HCT116 (cell line): ENCODE measurements at regions not wholly inside any gene's neighbourhood (a gene's known extent, or its start where the extent isn't known, plus 50 kb on each side); places are given as distances from the start of the nearest gene placed in this dataset.
"Not testable (repeated sequence)": the region's sequence is repeated elsewhere in the genome, so short reads cannot be mapped to it uniquely, and the experiment has no call there.

Experiments used
- ATAC-seq: fragments of 200-7000 bp; cut with Tn5 transposase; 2 replicates; pipeline ENCODE4 v1.9.1; 2020; ENCODE audit warnings: mild to moderate bottlenecking, moderate library complexity
- BruUV-seq: library from RNA; stranded (reverse); fragments of 400-500 nt; replicated peaks from 2 replicates; lab custom pipeline; 2021; lab: Mats Ljungman, UMichigan
- CTCF ChIA-PET: fragments of 300-600 bp; sonication (Branson Sonifier 250); formaldehyde crosslinking; loops from one replicate; lab custom pipeline; 2021; ENCODE audit warnings: antibody characterized with exemption; lab: Charles Lee
- POLR2A ChIA-PET: fragments of 300-600, 350-600 bp; sonication (Branson Sonifier 250); formaldehyde crosslinking; loops from one replicate; lab custom pipeline; 2021; ENCODE audit warnings: antibody characterized with exemption; lab: Charles Lee
- RAD21 ChIA-PET, 2 experiments: fragments of 300-600 bp; sonication (Branson Sonifier 250); formaldehyde crosslinking; loops; one replicate each; lab custom pipeline; 2023; ENCODE audit warnings: low total read pairs in 2 of 2; ENCODE audit not compliant: uncharacterized antibody in 2 of 2, unreplicated experiment in 2 of 2, low non-redundant PET in 1 of 2; lab: Charles Lee
- DNase-seq: peaks from one replicate; pipeline ENCODE4 v3.0.0-alpha.2; 2010; ENCODE audit warnings: low read depth, low spot score
- H2AFZ ChIP-seq: fragments of 200-600 bp; shearing (Covaris generic), sonication (generic); 2 replicates; pipeline ENCODE4 v1.6.1; 2017; ENCODE audit warnings: low read depth, mixed run types, mixed read lengths, antibody characterized with exemption, low read length; ENCODE audit not compliant: poor library complexity, severe bottlenecking
- H3K27ac ChIP-seq: 2 replicates; pipeline ENCODE4 v1.5.1; 2012; ENCODE audit warnings: low read depth, low read length
- H3K27me3 ChIP-seq: fragments of 200-600 bp; sonication (generic); 2 replicates; pipeline ENCODE4 v1.6.1; 2016; ENCODE audit warnings: mixed run types, low read length, mixed read lengths; ENCODE audit not compliant: insufficient read depth
- H3K36me3 ChIP-seq, 2 experiments: fragments of 200-500 bp in 1 of 2; fragments of 200-600 bp in 1 of 2; sonication (Bioruptor generic) in 1 of 2; sonication (generic) in 1 of 2; 2 replicates each; pipeline versions ENCODE4 v1.5.1 to v1.6.1; 2014 to 2016; ENCODE audit warnings: low read length in 2 of 2, inconsistent platforms in 1 of 2, mixed read lengths in 1 of 2, mixed run types in 1 of 2; ENCODE audit not compliant: insufficient read depth in 2 of 2, control insufficient read depth in 1 of 2
- H3K4me1 ChIP-seq, 2 experiments: fragments of 200-600 bp in 1 of 2; sonication (generic) in 1 of 2; 2 replicates each; pipeline versions ENCODE4 v1.5.1 to v1.6.1; 2012 to 2017; ENCODE audit warnings: low read length in 2 of 2, inconsistent platforms in 1 of 2, mild to moderate bottlenecking in 1 of 2, mixed read lengths in 1 of 2, mixed run types in 1 of 2, moderate library complexity in 1 of 2; ENCODE audit not compliant: insufficient read depth in 2 of 2, control insufficient read depth in 1 of 2
- H3K4me2 ChIP-seq: fragments of 200-600 bp; sonication (generic); 2 replicates; pipeline ENCODE4 v1.6.1; 2017; ENCODE audit warnings: mixed run types, low read length, mixed read lengths
- H3K4me3 ChIP-seq, 2 experiments: fragments of 200-600 bp in 1 of 2; sonication (generic) in 1 of 2; replicated peaks in 1 of 2; 2 replicates each; pipeline ENCODE4 v1.5.1; 2011 to 2016; ENCODE audit warnings: low read length in 2 of 2, control low read depth in 1 of 2, low read depth in 1 of 2, mild to moderate bottlenecking in 1 of 2, mixed read lengths in 1 of 2, mixed run types in 1 of 2
- H3K79me2 ChIP-seq: fragments of 200-600 bp; sonication (generic); 2 replicates; pipeline ENCODE4 v1.6.1; 2017; ENCODE audit warnings: mild to moderate bottlenecking, mixed run types, low read length, moderate library complexity, mixed read lengths; ENCODE audit not compliant: insufficient read depth
- H3K9ac ChIP-seq: fragments of 200-600 bp; sonication (generic); 2 replicates; pipeline ENCODE4 v1.6.1; 2016; ENCODE audit warnings: low read length, mixed read lengths
- H3K9me2 ChIP-seq: fragments of 200-600 bp; sonication (generic), shearing (Covaris generic); 2 replicates; pipeline ENCODE4 v1.6.1; 2017; ENCODE audit warnings: mixed run types, mild to moderate bottlenecking, moderate library complexity; ENCODE audit not compliant: insufficient read depth
- H3K9me3 ChIP-seq, 2 experiments: fragments of 200-500 bp in 1 of 2; fragments of 200-600 bp in 1 of 2; sonication (Bioruptor generic) in 1 of 2; sonication (generic) in 1 of 2; 2 replicates each; pipeline ENCODE4 v1.6.1; 2014 to 2017; ENCODE audit warnings: low read length in 2 of 2, mixed read lengths in 2 of 2, inconsistent platforms in 1 of 2, low read depth in 1 of 2, mild to moderate bottlenecking in 1 of 2, mixed run types in 1 of 2, moderate library complexity in 1 of 2; ENCODE audit not compliant: control insufficient read depth in 1 of 2, insufficient read depth in 1 of 2
- H4K20me1 ChIP-seq: fragments of 200-600 bp; sonication (generic), shearing (Covaris generic); 2 replicates; pipeline ENCODE4 v1.6.1; 2017; ENCODE audit warnings: mixed run types, mild to moderate bottlenecking, moderate library complexity; ENCODE audit not compliant: insufficient read depth
- ATF3 ChIP-seq: IDR thresholded peaks from 2 replicates; pipeline ENCODE4 v1.6.1; 2012
- CBX3 ChIP-seq: IDR thresholded peaks from 2 replicates; pipeline ENCODE4 v1.6.1; 2012; ENCODE audit warnings: low read depth
- CEBPB ChIP-seq: IDR thresholded peaks from 2 replicates; pipeline ENCODE4 v1.6.1; 2012; ENCODE audit warnings: low read depth
- CTCF ChIP-seq, 3 experiments: fragments of 200-600 bp in 1 of 3; sonication (generic) in 1 of 3; IDR thresholded peaks in 2 of 3; conservative IDR thresholded peaks in 1 of 3; 2 replicates each; pipeline ENCODE4 v1.5.1; 2012 to 2017; ENCODE audit warnings: low read depth in 2 of 3, low read length in 2 of 3, antibody characterized with exemption in 1 of 3, borderline replicate concordance in 1 of 3, control low read depth in 1 of 3, mild to moderate bottlenecking in 1 of 3, mixed read lengths in 1 of 3, mixed run types in 1 of 3, moderate library complexity in 1 of 3; ENCODE audit not compliant: insufficient read depth in 1 of 3
- EGR1 ChIP-seq: IDR thresholded peaks from 2 replicates; pipeline ENCODE4 v1.6.1; 2012; ENCODE audit warnings: low read depth
- ELF1 ChIP-seq: IDR thresholded peaks from 2 replicates; pipeline ENCODE4 v1.6.1; 2012; ENCODE audit warnings: low read depth, borderline replicate concordance
- EZH2 ChIP-seq: fragments of 200-600 bp; sonication (generic); IDR thresholded peaks from 2 replicates; pipeline ENCODE4 v1.6.1; 2017; ENCODE audit warnings: antibody characterized with exemption, mixed run types
- EZH2phosphoT487 ChIP-seq: fragments of 200-600 bp; IDR thresholded peaks from 2 replicates; pipeline ENCODE4 v1.6.1; 2018; ENCODE audit warnings: antibody characterized with exemption, borderline replicate concordance
- JUND ChIP-seq: IDR thresholded peaks from 2 replicates; pipeline ENCODE4 v1.6.1; 2012
- MAX ChIP-seq: IDR thresholded peaks from 2 replicates; pipeline ENCODE4 v1.6.1; 2012
- POLR2A ChIP-seq: IDR thresholded peaks from 2 replicates; pipeline ENCODE4 v1.7.0; 2011; ENCODE audit warnings: borderline replicate concordance; ENCODE audit not compliant: insufficient read depth, insufficient read length; ENCODE audit errors: extremely low read depth
- POLR2AphosphoS5 ChIP-seq: IDR thresholded peaks from 2 replicates; pipeline ENCODE4 v1.6.1; 2011; ENCODE audit warnings: mild to moderate bottlenecking, low read depth, low read length, moderate library complexity
- RAD21 ChIP-seq: IDR thresholded peaks from 2 replicates; pipeline ENCODE4 v1.6.1; 2012; ENCODE audit warnings: low read depth, mild to moderate bottlenecking
- REST ChIP-seq: IDR thresholded peaks from 2 replicates; pipeline ENCODE4 v1.6.1; 2012; ENCODE audit warnings: low read depth
- SIN3A ChIP-seq: IDR thresholded peaks from 2 replicates; pipeline ENCODE4 v1.6.1; 2012; ENCODE audit warnings: low read depth
- SP1 ChIP-seq: IDR thresholded peaks from 2 replicates; pipeline ENCODE4 v1.6.1; 2012; ENCODE audit warnings: low read depth
- SRF ChIP-seq: IDR thresholded peaks from 2 replicates; pipeline ENCODE4 v1.6.1; 2012; ENCODE audit warnings: low read depth
- TCF7L2 ChIP-seq: IDR thresholded peaks from 2 replicates; pipeline ENCODE4 v1.7.0; 2011; ENCODE audit warnings: borderline replicate concordance, inconsistent platforms; ENCODE audit not compliant: insufficient read depth, insufficient read length; ENCODE audit errors: extremely low read depth
- YY1 ChIP-seq: IDR thresholded peaks from 2 replicates; pipeline ENCODE4 v1.6.1; 2011; ENCODE audit warnings: low read length, low read depth, moderate library complexity, mild to moderate bottlenecking; ENCODE audit not compliant: insufficient replicate concordance; ENCODE audit errors: extremely low read depth
- ZFX ChIP-seq: fragments of 450-650 bp; IDR thresholded peaks from 2 replicates; pipeline ENCODE4 v1.6.1; 2017
- intact Hi-C: fragments of 100-400 bp; cut with micrococcal nuclease; formaldehyde crosslinking; loops from 2 replicates; pipeline ENCODE4 v1.10.0; 2022

GRCh38 chr10:16063350-16063749 lies 203.0 kb upstream of the MINDY3 start:
- Histone ChIP-seq H3K27ac (no peak overlapping the region), H3K9me2 (no peaks in the 10 kb centered on the region), H3K27me3 (peaks cover 15% of the 10 kb centered on the region; the same call in 1 of the 2 replicates), H2AFZ (no peak overlapping the region)
- BruUV-seq: no TSS peak
- POLR2A ChIA-PET: no interaction called here
- no peak for TF ChIP-seq ZFX
- no peak for TF ChIP-seq CEBPB
- no peak for TF ChIP-seq SP1
- TF ChIP-seq EZH2phosphoT487: no peak
- no peak for TF ChIP-seq SIN3A
- TF ChIP-seq RAD21: no peak
- TF ChIP-seq REST: no peak
- no peak for TF ChIP-seq SRF
- no peak for TF ChIP-seq MAX
- no peak for TF ChIP-seq TCF7L2
- no peak for TF ChIP-seq EZH2
- TF ChIP-seq POLR2A: no peak
- no peak for TF ChIP-seq YY1
- no peak for TF ChIP-seq JUND
- no peak for TF ChIP-seq CBX3
- TF ChIP-seq CTCF (IDR thresholded peaks at IDR 0.05 in 2 of 3, conservative IDR thresholded peaks at IDR 0.05 in 1 of 3; ENCODE audit: borderline replicate concordance in 1 of 3, insufficient read depth in 1 of 3, low read depth in 2 of 3, low read length in 2 of 3): no peak
- TF ChIP-seq EGR1: no peak
- no peak for TF ChIP-seq POLR2AphosphoS5
- no peak for TF ChIP-seq ELF1
- no peak for TF ChIP-seq ATF3
- TF ChIP-seq, all 23 proteins: peak for 0
- ATAC-seq (no peak), DNase-seq (no peak)
- CTCF ChIA-PET: no interaction called here
- Histone ChIP-seq H3K4me1 (no peaks in the 10 kb centered on the region), H3K36me3 (no peaks in the 10 kb centered on the region), H4K20me1 (no peaks in the 10 kb centered on the region), H3K9me3 (no peaks in the 10 kb centered on the region), H3K9ac (no peak overlapping the region), H3K4me3 (no peak overlapping the region), H3K79me2 (no peaks in the 10 kb centered on the region), H3K4me2 (no peak overlapping the region)
- intact Hi-C loops: no loop called here
- RAD21 ChIA-PET: no interaction called here

GRCh38 chr10:16083551-16083950 lies 223.2 kb upstream of the MINDY3 start:
- H3K9me3 ChIP-seq, H3K9me2 ChIP-seq, H3K4me3 ChIP-seq, H3K27ac ChIP-seq, H3K9ac ChIP-seq, H3K4me2 ChIP-seq, CTCF ChIA-PET, BruUV-seq, DNase-seq, H3K79me2 ChIP-seq, H3K4me1 ChIP-seq, ATAC-seq, H4K20me1 ChIP-seq, RAD21 ChIA-PET, POLR2A ChIA-PET, H3K27me3 ChIP-seq, intact Hi-C loops, H2AFZ ChIP-seq, H3K36me3 ChIP-seq: not testable (repeated sequence)
